ENCODE measurements at regions not wholly inside any gene's neighbourhood (a gene's known extent, or its start where the extent isn't known, plus 50 kb on each side); places are given as distances from the start of the nearest gene placed in this dataset.

GRCh38 chr1:201734786-201735185 lies 94.2 kb upstream of the IPO9 start:
- TF ChIP-seq CTCF (IDR thresholded peaks at IDR 0.05; ENCODE audit: low read length, missing control alignments): no peak
- no peak for DNase-seq (ENCODE audit: low read depth)

GRCh38 chr1:201736707-201737320 lies 92.1 kb upstream of the IPO9 start:
- TF ChIP-seq CTCF (IDR thresholded peaks at IDR 0.05; ENCODE audit: low read length, missing control alignments): no peak
- H3K4me3 ChIP-seq (replicated peaks; ENCODE audit: low read depth, low read length): no peak overlapping the region
- no peak for DNase-seq (ENCODE audit: low read depth)

More at GRCh38 chr1:201734786-201735185, 94.2 kb upstream of the IPO9 start:
- H3K4me3 ChIP-seq (replicated peaks; ENCODE audit: low read depth, low read length): no peak overlapping the region

- DNase-seq (ENCODE audit: low read depth): peak; percentile 80
- TF ChIP-seq CTCF (IDR thresholded peaks at IDR 0.05; ENCODE audit: low read length, missing control alignments): no peak
- no peak overlapping the region for H3K4me3 ChIP-seq (replicated peaks; ENCODE audit: low read depth, low read length)
These were observed 91.5 kb upstream of the IPO9 start for GRCh38 chr1:201737352-201738060.

GRCh38 chr1:201739080-201739479 lies 89.9 kb upstream of the IPO9 start:
- no peak for TF ChIP-seq CTCF (IDR thresholded peaks at IDR 0.05; ENCODE audit: low read length, missing control alignments)
- peak overlapping the region; percentile 85 for H3K4me3 ChIP-seq (replicated peaks; ENCODE audit: low read depth, low read length)
- no peak for DNase-seq (ENCODE audit: low read depth)

GRCh38 chr1:201739492-201740085 lies 89.4 kb upstream of the IPO9 start:
- DNase-seq (ENCODE audit: low read depth): peak; percentile 61
- H3K4me3 ChIP-seq (replicated peaks; ENCODE audit: low read depth, low read length): peak overlapping the region; percentile 85
- no peak for TF ChIP-seq CTCF (IDR thresholded peaks at IDR 0.05; ENCODE audit: low read length, missing control alignments)

- DNase-seq (ENCODE audit: low read depth): no peak
- H3K4me3 ChIP-seq (replicated peaks; ENCODE audit: low read depth, low read length): peak overlapping the region; percentile 85
- TF ChIP-seq CTCF (IDR thresholded peaks at IDR 0.05; ENCODE audit: low read length, missing control alignments): no peak
These were observed 88.8 kb upstream of the IPO9 start for GRCh38 chr1:201740086-201740541.
